ENCODE measurements at regions not wholly inside any gene's neighbourhood (a gene's known extent, or its start where the extent isn't known, plus 50 kb on each side); places are given as distances from the start of the nearest gene placed in this dataset.
"Not testable (repeated sequence)": the region's sequence is repeated elsewhere in the genome, so short reads cannot be mapped to it uniquely, and the experiment has no call there.

DNA sequence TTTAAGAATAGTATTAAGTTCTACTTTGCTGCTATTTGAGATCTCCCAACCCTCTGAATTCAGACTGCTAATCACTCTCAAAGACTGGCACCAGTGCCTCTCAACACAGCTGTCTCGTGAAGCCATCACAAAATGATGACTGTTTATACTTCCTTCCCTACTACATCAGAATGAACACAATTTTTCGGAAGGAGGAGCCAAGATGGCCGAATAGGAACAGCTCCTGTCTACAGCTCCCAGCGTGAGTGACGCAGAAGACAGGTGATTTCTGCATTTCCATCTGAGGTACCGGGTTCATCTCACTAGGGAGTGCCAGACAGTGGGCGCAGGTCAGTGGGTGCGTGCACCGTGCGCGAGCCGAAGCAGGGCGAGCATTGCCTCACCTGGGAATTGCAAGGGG is 314.4 kb downstream of the PAX3 start:
- H3K4me3 ChIP-seq (ENCODE audit: extremely low read depth in 1 of 4, insufficient read depth in 2 of 4, low read depth in 3 of 4, low read length in 4 of 4); H3K79me2 ChIP-seq (ENCODE audit: control insufficient read depth in 1 of 2, insufficient read depth in 2 of 2, low read length in 2 of 2); H3K56ac ChIP-seq (replicated peaks; ENCODE audit: insufficient read length, low read depth, low read length); H2BK20ac ChIP-seq (ENCODE audit: low read length); DNase-seq (ENCODE audit: low read depth in 1 of 2, low spot score in 2 of 2); H4K20me1 ChIP-seq (replicated peaks in 1 of 2; ENCODE audit: control insufficient read depth in 1 of 2, insufficient read depth in 2 of 2, low read length in 2 of 2); H2BK120ac ChIP-seq (replicated peaks; ENCODE audit: low read depth, low read length); H3K27ac ChIP-seq (ENCODE audit: low read depth, low read length); H4K8ac ChIP-seq (ENCODE audit: extremely low read depth, insufficient read depth, low read length); H2AFZ ChIP-seq (ENCODE audit: low read length); H3K23ac ChIP-seq (ENCODE audit: insufficient read length); H2BK15ac ChIP-seq (ENCODE audit: low read length); H3K9me3 ChIP-seq (ENCODE audit: insufficient read depth in 2 of 2, low read depth in 1 of 2, low read length in 1 of 2); H2BK12ac ChIP-seq (ENCODE audit: low read depth, low read length); H2BK5ac ChIP-seq (ENCODE audit: low read depth, low read length); H3K79me1 ChIP-seq (ENCODE audit: low read depth, low read length); H4K5ac ChIP-seq (ENCODE audit: insufficient read length, low read depth, low read length); H3K4me1 ChIP-seq (replicated peaks in 1 of 4; ENCODE audit: control insufficient read depth in 3 of 4, insufficient read depth in 4 of 4, low read length in 3 of 4); POLR2A ChIA-PET (ENCODE audit: partially characterized antibody); H3K23me2 ChIP-seq (ENCODE audit: low read depth, low read length); H3K9ac ChIP-seq (replicated peaks in 1 of 4; ENCODE audit: extremely low read depth in 1 of 4, low read depth in 3 of 4, low read length in 3 of 4); H4K91ac ChIP-seq (replicated peaks; ENCODE audit: insufficient read length, low read length); H3K4ac ChIP-seq (replicated peaks; ENCODE audit: insufficient read length, low read depth, low read length); H2AK5ac ChIP-seq (ENCODE audit: low read depth, low read length); H3K36me3 ChIP-seq (ENCODE audit: control insufficient read depth in 2 of 4, insufficient read depth in 4 of 4, low read length in 3 of 4); FAIRE-seq; H3K27me3 ChIP-seq (replicated peaks in 1 of 4; ENCODE audit: control insufficient read depth in 3 of 4, extremely low read depth in 1 of 4, insufficient read depth in 3 of 4, low read length in 3 of 4); H3K14ac ChIP-seq (ENCODE audit: insufficient read length): not testable (repeated sequence)
- peak overlapping the region in 1 of 2 experiments; percentile 54; a peak in 2 of 4 replicates for H3K4me2 ChIP-seq (ENCODE audit: insufficient read depth in 1 of 2, low read depth in 2 of 2, low read length in 2 of 2)
- CTCF ChIA-PET (ENCODE audit: partially characterized antibody) = interaction anchor here (1.2 kb wide), 1 partner anchor 14 kb away, joined by 4 read pairs; no protein-coding TSS in a partner anchor
- 89% methylated on average over 5 of the region's 13 CpGs; no CpG with 5 or more reads in 1 of the 2 experiments for WGBS, 2 experiments (ENCODE audit: extremely low coverage in 1 of 2, insufficient coverage in 1 of 2, insufficient read length in 1 of 2, insufficient replicate concordance in 2 of 2, low coverage in 1 of 2, low lambda C conversion rate in 2 of 2, missing lambda C conversion rate in 1 of 2)
- H3K18ac ChIP-seq (ENCODE audit: extremely low read depth, low read length) = peak overlapping the region; percentile 83

Data from H1 (cell line).